GM12875 (cell line): ENCODE measurements at regions not wholly inside any gene's neighbourhood (a gene's known extent, or its start where the extent isn't known, plus 50 kb on each side); places are given as distances from the start of the nearest gene placed in this dataset.
A peak's percentile ranks its signal among the peaks of the same experiment; 100 is the strongest.

Experiments used
- H3K4me3 ChIP-seq: one replicate; pipeline ENCODE4 v1.5.1; 2011; ENCODE audit warnings: low read depth, low read length, control low read depth
- TF ChIP-seq, protein P1 (sequence below): IDR thresholded peaks from 2 replicates; pipeline ENCODE4 v1.5.1; 2011; ENCODE audit warnings: low read depth, mild to moderate bottlenecking, control low read depth, inconsistent platforms, low read length, moderate library complexity, borderline replicate concordance; ENCODE audit not compliant: insufficient read depth

DNA sequence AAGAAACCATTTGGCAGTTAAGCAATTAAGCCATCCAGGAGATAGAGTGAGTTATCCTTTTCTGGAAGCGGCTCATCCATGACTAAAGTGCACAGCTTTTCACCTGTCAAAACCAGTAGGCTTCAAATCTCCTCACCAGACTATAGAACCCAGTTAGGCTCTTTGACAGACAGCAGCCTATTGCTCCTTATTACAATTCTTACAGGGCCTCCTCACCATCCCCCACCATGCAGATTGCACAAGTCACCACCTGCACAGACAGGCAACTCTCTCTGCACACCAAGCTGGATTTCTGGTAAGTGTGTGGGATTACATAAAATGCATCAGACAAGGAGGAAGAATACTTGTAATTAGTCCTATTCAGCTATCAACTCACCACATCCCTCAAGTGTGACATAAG is 301.6 kb downstream of the SNX13 start:
- H3K4me3 ChIP-seq: no peak overlapping the region
- TF ChIP-seq, protein P1, sequence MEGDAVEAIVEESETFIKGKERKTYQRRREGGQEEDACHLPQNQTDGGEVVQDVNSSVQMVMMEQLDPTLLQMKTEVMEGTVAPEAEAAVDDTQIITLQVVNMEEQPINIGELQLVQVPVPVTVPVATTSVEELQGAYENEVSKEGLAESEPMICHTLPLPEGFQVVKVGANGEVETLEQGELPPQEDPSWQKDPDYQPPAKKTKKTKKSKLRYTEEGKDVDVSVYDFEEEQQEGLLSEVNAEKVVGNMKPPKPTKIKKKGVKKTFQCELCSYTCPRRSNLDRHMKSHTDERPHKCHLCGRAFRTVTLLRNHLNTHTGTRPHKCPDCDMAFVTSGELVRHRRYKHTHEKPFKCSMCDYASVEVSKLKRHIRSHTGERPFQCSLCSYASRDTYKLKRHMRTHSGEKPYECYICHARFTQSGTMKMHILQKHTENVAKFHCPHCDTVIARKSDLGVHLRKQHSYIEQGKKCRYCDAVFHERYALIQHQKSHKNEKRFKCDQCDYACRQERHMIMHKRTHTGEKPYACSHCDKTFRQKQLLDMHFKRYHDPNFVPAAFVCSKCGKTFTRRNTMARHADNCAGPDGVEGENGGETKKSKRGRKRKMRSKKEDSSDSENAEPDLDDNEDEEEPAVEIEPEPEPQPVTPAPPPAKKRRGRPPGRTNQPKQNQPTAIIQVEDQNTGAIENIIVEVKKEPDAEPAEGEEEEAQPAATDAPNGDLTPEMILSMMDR: no peak

DNA sequence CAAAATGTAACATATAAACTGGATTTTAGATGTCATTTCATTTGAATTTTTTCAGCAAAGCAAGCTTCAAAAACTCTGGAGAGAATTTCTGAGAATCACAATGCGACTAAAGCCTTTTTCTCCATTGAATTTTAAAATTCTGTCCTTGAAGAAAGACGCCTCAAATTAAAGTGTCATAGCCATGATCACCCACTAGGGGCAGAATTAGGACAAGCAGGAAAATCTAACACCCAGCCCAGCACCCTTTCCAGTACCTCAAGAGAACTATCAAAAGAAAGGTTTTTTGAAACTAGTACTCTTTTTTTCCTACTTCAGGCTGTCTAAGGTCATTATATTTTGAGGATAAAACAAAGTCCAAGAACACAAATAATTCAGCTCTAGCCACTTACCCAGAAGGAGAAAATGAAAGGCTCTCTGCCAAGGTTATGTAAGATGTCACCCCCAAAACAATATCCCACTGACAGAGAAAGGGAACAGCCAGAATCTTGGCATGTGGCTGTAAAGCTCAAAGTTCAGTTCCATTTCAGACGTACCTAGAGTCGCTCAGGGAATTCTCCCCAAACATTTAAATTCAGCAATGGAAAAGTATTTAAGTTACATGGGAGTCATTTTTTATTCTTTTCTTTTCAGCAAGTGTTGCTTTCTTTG is 299.4 kb downstream of the SNX13 start:
- H3K4me3 ChIP-seq: no peak overlapping the region
- TF ChIP-seq, protein P1: peak; percentile 61

DNA sequence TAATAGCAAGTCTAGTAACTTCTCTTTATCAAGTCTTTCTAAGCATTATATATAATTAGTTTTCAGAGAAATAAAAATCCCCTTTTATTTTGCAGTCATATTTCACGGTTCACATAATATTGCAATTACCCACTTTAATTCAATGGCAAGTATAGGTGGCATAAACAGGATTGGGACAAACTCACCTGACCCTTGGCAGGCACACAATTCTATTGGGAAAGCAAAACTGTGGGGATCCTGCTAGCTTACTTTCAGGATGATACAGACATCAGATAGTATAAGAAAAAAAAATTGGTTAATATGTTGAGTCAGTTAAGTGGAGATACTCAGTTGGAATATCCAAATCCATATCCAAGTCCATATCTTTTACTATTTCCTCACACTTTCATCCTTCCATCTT is 294.8 kb downstream of the SNX13 start:
- TF ChIP-seq, protein P1: no peak
- H3K4me3 ChIP-seq: no peak overlapping the region

DNA sequence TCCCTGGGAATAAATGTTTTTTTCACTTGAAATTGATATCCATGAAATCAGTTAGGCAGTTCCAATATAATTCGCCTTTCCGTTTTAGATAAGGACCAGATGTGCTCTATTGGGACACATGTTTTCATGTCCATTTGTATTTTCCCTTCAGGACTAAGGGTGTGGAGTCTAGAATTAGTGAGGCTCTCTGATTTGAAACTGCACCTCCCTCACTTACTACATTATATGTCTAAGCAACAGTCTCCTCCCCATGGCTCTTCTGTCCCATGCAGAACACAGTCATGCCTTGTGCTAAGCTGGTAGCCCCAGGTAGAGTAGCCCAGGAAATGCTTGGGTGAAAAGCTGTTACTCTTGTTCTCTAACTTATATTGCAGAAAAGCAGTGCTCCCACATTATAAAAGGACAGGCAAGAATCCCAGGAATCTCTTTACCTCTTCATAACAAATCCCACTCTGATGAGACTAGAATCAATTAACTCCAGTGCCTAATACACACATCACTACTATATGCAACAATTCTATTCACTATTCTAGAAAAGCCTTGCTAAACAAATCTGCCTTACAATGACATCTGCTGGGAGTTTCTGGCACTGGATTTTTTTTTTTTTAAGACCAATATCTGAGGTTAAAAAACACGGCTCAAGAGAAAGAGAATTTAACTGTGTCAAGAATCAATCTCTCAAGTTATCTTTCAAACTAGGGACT is 293.9 kb downstream of the SNX13 start:
- TF ChIP-seq, protein P1: no peak
- no peak overlapping the region for H3K4me3 ChIP-seq

DNA sequence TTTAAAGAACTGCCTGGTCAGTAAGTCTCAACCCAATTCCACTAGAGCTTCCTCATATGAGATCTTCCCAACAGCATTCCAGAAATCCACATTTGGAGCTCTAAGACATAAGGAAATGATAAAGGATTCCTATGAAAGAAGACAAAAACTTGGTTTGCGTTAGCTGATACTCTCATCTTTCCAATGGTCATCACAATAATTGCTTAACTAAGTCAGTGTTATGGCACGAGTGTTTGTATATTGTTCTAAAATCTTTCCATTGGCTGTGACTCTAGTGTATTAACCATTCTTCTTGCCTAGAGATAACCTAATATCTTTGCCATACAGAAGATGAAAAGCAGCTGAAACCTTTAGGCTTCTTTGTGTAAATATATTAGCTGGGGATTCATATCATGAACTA is 289.0 kb downstream of the SNX13 start:
- TF ChIP-seq, protein P1: no peak
- H3K4me3 ChIP-seq: no peak overlapping the region

DNA sequence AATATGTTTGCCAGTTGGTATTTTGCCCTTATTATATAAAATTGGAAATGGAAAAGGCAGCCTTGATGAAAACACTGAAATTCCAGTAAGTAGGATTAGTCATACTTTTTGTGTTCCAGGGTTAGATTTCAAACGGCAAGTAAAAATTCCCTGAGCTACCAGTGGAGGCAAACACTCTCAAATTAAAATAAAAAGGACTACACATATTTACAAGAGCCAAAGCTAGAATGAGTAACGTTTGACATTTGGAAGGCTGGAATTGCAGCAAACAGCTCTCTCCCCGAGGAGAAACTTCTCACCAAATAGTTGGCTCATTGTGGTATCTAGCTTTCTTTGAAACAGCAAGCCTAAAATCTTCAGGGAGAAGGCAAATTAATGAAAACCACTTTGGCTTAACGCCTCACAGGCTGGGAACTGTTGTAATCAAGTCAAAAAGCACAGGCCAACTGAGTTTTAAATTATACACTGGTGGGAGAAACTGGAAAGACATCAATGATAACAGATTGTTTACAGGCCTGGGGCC is 288.4 kb downstream of the SNX13 start:
- TF ChIP-seq, protein P1: no peak
- H3K4me3 ChIP-seq: no peak overlapping the region

DNA sequence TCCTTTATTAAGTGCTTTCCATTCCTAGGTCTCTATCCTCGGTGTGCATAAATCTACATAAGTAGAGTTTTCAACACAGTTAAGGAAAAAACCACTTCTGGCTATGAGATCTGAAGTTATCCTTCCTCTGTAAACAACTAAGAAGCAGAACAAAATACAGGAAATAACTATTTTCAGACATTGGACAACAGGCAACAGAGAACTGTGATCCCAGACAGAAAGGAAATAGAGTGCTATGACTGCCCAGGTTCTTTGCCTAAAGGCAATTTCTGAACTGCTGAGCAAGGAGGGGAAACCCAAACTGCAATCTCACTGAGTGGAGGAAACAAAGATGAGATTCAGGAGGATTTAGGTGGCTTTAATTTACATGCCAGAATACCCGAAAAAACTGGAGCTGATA is 285.4 kb downstream of the SNX13 start:
- no peak overlapping the region for H3K4me3 ChIP-seq
- TF ChIP-seq, protein P1: no peak
